ENCODE measurements at regions not wholly inside any gene's neighbourhood (a gene's known extent, or its start where the extent isn't known, plus 50 kb on each side); places are given as distances from the start of the nearest gene placed in this dataset.

DNA sequence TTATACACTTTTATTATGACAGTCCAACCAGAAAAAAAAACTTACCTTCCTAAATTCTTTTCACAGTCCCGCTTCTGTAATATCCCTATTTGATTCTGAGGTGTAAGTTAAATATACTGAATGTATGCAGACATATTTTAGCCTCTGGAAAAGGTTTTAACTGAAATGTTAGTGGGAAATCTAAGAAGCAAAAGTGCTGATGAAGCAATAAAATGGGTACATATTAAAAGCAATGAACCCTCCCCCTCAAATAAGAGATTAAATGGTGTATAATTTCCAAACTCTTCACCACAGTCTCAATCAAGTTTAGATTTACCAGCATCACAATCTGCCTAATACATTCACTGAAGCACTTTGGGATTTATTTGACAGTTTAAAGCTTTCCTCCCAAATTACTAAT, 688.3 kb upstream of the DIAPH2 start:
- TF ChIP-seq TAF1 (IDR thresholded peaks at IDR 0.05; ENCODE audit: borderline replicate concordance, insufficient read depth, low read length) (no peak), POLR2AphosphoS5 (IDR thresholded peaks at IDR 0.05; ENCODE audit: low read depth, low read length) (no peak), FOXP2 (optimal IDR thresholded peaks at IDR 0.05; ENCODE audit: borderline replicate concordance, extremely low read depth, extremely low read length, insufficient read depth) (no peak), SIN3A (IDR thresholded peaks at IDR 0.05; ENCODE audit: borderline replicate concordance, insufficient read depth, low read length) (no peak)
- TF ChIP-seq, protein P1, sequence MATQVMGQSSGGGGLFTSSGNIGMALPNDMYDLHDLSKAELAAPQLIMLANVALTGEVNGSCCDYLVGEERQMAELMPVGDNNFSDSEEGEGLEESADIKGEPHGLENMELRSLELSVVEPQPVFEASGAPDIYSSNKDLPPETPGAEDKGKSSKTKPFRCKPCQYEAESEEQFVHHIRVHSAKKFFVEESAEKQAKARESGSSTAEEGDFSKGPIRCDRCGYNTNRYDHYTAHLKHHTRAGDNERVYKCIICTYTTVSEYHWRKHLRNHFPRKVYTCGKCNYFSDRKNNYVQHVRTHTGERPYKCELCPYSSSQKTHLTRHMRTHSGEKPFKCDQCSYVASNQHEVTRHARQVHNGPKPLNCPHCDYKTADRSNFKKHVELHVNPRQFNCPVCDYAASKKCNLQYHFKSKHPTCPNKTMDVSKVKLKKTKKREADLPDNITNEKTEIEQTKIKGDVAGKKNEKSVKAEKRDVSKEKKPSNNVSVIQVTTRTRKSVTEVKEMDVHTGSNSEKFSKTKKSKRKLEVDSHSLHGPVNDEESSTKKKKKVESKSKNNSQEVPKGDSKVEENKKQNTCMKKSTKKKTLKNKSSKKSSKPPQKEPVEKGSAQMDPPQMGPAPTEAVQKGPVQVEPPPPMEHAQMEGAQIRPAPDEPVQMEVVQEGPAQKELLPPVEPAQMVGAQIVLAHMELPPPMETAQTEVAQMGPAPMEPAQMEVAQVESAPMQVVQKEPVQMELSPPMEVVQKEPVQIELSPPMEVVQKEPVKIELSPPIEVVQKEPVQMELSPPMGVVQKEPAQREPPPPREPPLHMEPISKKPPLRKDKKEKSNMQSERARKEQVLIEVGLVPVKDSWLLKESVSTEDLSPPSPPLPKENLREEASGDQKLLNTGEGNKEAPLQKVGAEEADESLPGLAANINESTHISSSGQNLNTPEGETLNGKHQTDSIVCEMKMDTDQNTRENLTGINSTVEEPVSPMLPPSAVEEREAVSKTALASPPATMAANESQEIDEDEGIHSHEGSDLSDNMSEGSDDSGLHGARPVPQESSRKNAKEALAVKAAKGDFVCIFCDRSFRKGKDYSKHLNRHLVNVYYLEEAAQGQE (IDR thresholded peaks at IDR 0.05; ENCODE audit: insufficient read depth in 1 of 2, low read depth in 2 of 2, low read length in 2 of 2) = no peak

DNA sequence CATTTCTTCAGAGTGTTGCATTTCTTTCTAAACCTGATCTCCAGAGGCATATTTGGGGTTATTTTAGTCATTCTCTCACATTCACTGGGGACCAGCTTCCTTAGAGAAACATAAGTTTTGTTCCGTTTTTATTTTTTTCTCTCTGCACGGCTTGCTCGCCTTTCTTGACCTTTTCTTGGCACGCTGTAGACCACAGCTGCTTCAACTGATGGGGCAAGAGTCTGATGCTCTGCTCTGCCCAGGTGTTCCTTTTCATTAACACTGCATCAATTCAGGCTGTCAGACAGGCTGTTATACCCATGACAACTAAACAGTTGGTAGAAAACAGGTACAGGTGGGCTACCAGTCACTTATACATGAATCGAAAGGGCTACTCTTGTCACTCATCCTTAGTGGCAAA, 682.2 kb upstream of the DIAPH2 start:
- TF ChIP-seq TAF1 (IDR thresholded peaks at IDR 0.05; ENCODE audit: borderline replicate concordance, insufficient read depth, low read length) = no peak

DNA sequence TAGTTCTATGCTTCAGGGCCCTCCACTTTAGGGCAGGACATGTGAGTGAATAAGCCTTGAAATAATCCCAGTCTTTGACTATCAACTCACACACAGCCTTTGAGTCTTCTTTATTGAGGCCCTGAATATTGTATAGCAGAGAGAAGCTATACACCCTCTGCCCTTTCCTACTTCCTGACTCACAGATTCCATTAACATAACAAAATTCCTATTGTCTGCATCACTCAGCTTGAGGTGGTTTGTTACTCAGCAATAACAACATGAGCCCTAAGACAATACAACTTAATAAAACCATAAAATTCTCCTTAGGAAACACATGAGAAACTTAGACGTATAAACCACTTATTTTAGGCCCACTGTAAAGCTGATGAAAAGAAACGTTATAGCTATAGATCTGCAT, 680.3 kb upstream of the DIAPH2 start:
- TF ChIP-seq, protein P1 (IDR thresholded peaks at IDR 0.05; ENCODE audit: insufficient read depth in 1 of 2, low read depth in 2 of 2, low read length in 2 of 2) = no peak
- TF ChIP-seq TAF1 (IDR thresholded peaks at IDR 0.05; ENCODE audit: borderline replicate concordance, insufficient read depth, low read length) (no peak), SIN3A (IDR thresholded peaks at IDR 0.05; ENCODE audit: borderline replicate concordance, insufficient read depth, low read length) (no peak), FOXP2 (optimal IDR thresholded peaks at IDR 0.05; ENCODE audit: borderline replicate concordance, extremely low read depth, extremely low read length, insufficient read depth) (no peak), POLR2AphosphoS5 (IDR thresholded peaks at IDR 0.05; ENCODE audit: low read depth, low read length) (no peak)

DNA sequence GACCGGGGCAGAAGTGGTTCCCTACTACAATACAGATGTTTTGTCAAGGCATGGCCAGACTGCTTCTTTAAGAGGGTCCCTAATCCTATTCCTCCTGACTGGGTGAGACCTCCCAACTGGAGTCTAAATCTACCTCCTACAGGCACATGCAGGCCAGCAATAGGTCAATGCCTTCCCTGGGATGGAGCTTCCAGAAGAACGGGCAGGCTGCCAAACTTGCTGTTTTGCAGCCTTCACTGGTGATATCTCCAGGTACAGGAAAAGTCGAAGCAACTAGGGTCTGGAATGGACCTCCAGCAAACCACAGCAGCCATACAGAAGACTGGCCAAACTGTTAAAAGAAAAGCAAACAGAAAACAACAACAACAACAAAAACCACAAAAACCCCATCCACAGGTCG, 678.4 kb upstream of the DIAPH2 start:
- TF ChIP-seq FOXP2 (optimal IDR thresholded peaks at IDR 0.05; ENCODE audit: borderline replicate concordance, extremely low read depth, extremely low read length, insufficient read depth) = no peak
- no peak for TF ChIP-seq POLR2AphosphoS5 (IDR thresholded peaks at IDR 0.05; ENCODE audit: low read depth, low read length)
- TF ChIP-seq SIN3A (IDR thresholded peaks at IDR 0.05; ENCODE audit: borderline replicate concordance, insufficient read depth, low read length) = no peak
- TF ChIP-seq, protein P1 (IDR thresholded peaks at IDR 0.05; ENCODE audit: insufficient read depth in 1 of 2, low read depth in 2 of 2, low read length in 2 of 2) = no peak

DNA sequence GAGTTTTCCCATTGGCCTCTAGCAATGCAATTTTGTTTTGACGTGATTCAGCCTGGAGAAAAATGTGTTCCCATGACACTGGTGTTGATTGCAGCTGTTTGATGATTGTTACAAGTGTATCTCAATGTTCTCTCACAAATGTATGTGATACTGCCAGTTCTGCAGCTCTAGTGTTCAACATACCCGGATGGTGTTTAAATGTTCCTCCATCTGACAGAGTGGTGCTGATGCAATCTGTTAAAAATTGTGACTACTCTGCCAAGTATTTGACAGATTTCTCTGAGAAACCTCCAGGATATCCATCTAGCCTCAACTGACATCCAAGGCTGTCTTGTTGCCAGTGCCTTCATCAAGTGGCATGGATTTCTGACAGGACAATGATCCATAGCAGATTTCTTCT, 657.2 kb upstream of the DIAPH2 start:
- no peak for TF ChIP-seq FOXP2 (optimal IDR thresholded peaks at IDR 0.05; ENCODE audit: borderline replicate concordance, extremely low read depth, extremely low read length, insufficient read depth)
- no peak for TF ChIP-seq POLR2AphosphoS5 (IDR thresholded peaks at IDR 0.05; ENCODE audit: low read depth, low read length)
- TF ChIP-seq, protein P1 (IDR thresholded peaks at IDR 0.05; ENCODE audit: insufficient read depth in 1 of 2, low read depth in 2 of 2, low read length in 2 of 2) = no peak
- TF ChIP-seq SIN3A (IDR thresholded peaks at IDR 0.05; ENCODE audit: borderline replicate concordance, insufficient read depth, low read length) = no peak
- TF ChIP-seq TAF1 (IDR thresholded peaks at IDR 0.05; ENCODE audit: borderline replicate concordance, insufficient read depth, low read length) = no peak
